ENCODE measurements at regions not wholly inside any gene's neighbourhood (a gene's known extent, or its start where the extent isn't known, plus 50 kb on each side); places are given as distances from the start of the nearest gene placed in this dataset.

DNA sequence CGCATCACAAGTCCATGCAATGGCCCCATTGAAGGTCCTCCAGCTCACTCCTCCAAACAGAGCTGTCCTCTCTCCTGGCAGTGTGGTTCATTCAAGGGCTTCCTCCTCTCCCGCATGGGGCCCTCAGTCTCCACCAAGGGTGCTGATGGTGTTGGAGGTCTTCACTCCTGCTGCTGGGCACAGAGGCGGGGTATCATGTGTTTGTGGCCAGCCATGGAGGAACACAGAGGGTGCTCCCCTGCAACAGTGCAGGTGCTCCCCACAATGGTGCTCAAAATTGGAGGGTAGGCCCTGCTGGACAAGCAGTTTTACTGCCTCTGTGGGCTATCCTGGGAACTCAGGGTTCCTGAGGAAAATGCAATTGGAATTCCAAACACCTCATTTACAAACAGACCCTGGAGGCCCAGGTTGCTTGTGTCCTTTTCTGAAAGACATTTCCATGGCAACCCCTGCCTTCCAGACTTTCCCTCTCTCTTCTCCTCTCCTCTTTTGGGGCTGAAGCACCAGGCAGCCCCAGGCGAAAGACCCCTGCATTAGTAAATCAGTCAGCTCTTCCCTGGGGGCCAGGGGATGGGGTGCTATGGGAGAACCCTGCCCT, 256.0 kb downstream of the HAUS1 start:
- TF ChIP-seq, protein P1, sequence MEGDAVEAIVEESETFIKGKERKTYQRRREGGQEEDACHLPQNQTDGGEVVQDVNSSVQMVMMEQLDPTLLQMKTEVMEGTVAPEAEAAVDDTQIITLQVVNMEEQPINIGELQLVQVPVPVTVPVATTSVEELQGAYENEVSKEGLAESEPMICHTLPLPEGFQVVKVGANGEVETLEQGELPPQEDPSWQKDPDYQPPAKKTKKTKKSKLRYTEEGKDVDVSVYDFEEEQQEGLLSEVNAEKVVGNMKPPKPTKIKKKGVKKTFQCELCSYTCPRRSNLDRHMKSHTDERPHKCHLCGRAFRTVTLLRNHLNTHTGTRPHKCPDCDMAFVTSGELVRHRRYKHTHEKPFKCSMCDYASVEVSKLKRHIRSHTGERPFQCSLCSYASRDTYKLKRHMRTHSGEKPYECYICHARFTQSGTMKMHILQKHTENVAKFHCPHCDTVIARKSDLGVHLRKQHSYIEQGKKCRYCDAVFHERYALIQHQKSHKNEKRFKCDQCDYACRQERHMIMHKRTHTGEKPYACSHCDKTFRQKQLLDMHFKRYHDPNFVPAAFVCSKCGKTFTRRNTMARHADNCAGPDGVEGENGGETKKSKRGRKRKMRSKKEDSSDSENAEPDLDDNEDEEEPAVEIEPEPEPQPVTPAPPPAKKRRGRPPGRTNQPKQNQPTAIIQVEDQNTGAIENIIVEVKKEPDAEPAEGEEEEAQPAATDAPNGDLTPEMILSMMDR (IDR thresholded peaks at IDR 0.05; ENCODE audit: insufficient read depth, low read depth, low read length, missing control alignments): no peak
- no peak overlapping the region for H3K4me3 ChIP-seq (ENCODE audit: low read length)
- DNase-seq (ENCODE audit: low read depth): no peak

DNA sequence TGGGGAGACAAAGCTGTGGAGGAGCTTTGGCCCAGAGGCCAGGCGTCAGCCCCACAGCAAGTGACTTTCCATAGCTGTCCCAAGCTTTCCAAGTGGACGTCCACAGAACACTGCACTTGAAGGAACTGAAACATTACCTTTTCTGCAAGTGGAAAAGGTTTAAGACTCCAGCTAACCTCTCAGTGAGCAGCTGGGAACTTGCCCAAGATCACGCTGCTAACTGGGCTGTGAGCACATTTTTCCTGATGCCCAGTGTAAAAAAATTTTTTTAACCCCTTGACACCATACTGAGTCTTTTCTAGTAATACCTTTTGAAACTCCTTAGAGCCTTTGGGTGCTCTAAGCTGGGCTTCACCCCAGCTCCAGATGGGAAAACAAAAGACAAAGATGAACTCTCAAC, 256.7 kb downstream of the HAUS1 start:
- H3K4me3 ChIP-seq (ENCODE audit: low read length): no peak overlapping the region
- no peak for DNase-seq (ENCODE audit: low read depth)
- TF ChIP-seq, protein P1 (IDR thresholded peaks at IDR 0.05; ENCODE audit: insufficient read depth, low read depth, low read length, missing control alignments): no peak

DNA sequence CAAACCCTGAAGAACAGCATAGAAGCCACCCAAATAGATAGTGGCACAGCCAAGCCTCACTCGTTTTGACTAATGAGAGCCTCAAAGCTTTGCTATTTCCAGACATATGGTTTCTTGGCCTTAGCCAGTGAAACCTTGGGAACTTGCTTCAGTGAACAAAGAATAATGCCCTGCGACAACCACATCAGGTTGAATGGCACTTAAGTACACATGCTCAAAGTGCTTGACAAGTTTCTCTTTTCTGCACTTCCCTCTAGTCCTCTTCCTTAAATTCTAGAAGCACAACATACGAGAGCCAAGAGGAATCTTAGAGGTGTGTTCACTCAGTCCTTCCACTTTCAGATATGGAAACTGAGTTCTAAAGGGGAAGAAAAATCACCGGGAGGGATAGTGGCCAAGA, 258.3 kb downstream of the HAUS1 start:
- no peak overlapping the region for H3K4me3 ChIP-seq (ENCODE audit: low read length)
- TF ChIP-seq, protein P1 (IDR thresholded peaks at IDR 0.05; ENCODE audit: insufficient read depth, low read depth, low read length, missing control alignments): no peak
- no peak for DNase-seq (ENCODE audit: low read depth)

DNA sequence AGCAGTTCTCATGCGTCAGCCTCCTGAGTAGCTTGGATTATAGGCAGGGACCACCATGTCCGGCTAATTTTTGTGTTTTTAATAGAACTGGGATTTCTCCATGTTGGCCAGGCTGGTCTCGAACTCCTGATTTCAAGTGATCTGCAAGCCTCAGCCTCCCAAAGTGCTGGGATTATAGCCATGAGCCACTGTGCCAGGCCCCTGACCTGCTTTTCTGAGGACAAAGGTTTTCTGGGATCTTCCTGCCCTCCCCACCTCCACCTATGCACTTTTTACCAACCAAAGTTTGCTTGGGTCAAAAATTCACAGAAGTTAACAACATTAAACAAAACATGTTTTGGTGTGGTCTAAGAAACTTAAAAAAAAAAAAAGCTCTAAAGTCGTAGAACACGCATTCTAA, 259.9 kb downstream of the HAUS1 start:
- TF ChIP-seq, protein P1 (IDR thresholded peaks at IDR 0.05; ENCODE audit: insufficient read depth, low read depth, low read length, missing control alignments): no peak
- no peak for DNase-seq (ENCODE audit: low read depth)
- H3K4me3 ChIP-seq (ENCODE audit: low read length): no peak overlapping the region

DNA sequence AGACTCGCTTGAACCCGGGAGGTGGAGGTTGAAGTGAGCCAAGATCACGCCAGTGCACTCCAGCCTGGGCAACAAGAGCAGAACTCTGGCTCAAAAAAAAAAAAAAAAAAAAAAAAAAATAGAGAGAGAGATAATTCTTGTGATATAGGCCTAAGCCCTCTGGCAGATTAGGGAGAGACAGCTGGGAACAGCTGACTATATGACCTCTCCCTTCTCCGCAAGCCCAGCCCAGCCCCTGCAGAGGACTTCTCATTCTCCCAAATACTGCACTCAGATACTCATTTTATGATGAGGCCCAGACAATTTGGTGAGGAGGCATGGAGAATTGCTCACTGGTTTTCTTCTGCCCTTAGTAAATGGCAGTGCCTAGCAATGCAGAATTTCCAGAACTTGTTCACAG, 262.0 kb downstream of the HAUS1 start:
- no peak for DNase-seq (ENCODE audit: low read depth)
- H3K4me3 ChIP-seq (ENCODE audit: low read length): no peak overlapping the region
- TF ChIP-seq, protein P1 (IDR thresholded peaks at IDR 0.05; ENCODE audit: insufficient read depth, low read depth, low read length, missing control alignments): no peak

DNA sequence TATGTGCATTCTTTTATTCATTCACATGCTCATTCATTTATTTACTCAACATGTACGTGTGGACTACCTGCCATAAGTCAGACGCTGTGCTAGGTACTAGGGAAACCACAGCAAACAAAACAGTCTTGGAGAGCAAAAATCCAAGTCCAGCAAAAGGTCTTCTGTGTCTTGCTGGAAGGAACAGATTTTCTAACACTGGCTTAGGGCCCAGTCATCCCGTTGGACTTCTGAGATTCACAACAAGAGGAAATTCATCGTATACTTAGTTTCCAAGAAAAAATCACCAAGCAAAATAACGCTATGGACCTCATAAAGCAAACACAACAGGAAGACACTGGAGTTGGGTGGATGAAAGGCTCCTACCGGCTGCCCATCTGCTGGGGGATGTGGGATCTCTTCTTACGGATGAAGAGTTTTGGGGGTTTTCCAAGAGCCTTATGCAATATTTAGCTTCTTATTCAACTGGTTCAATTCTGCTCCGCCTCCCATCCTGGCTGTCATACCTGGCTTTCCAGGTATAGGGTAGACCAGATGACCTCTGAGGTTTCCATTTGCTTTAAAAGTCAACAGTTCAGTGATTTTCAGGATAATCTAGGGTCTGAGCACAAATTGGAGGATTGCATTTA, 262.7 kb downstream of the HAUS1 start:
- H3K4me3 ChIP-seq (ENCODE audit: low read length): no peak overlapping the region
- DNase-seq (ENCODE audit: low read depth): no peak
- TF ChIP-seq, protein P1 (IDR thresholded peaks at IDR 0.05; ENCODE audit: insufficient read depth, low read depth, low read length, missing control alignments): no peak

DNA sequence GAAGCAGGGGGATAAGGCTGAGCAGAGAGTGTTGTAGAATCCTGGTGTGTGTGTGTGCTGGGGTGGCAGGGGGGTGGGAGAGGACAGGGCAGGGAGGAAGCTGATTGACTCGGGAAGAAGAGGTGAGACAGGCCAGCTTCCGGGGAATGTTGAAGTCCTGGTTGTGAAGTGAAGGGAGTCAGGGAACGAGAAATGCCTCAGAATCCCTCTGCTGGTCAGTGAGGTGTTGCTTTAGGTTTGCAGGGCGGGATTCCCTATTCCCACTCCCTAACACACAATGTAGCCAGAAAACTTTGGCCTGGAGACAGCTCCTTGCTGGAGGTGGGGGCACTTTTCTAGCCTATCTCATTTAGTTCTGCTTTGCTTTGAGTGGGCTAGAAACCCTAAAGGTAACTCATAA, 265.1 kb downstream of the HAUS1 start:
- DNase-seq (ENCODE audit: low read depth): no peak
- TF ChIP-seq, protein P1 (IDR thresholded peaks at IDR 0.05; ENCODE audit: insufficient read depth, low read depth, low read length, missing control alignments): no peak
- no peak overlapping the region for H3K4me3 ChIP-seq (ENCODE audit: low read length)
